ENCODE measurements at regions not wholly inside any gene's neighbourhood (a gene's known extent, or its start where the extent isn't known, plus 50 kb on each side); places are given as distances from the start of the nearest gene placed in this dataset.

GRCh38 chr16:65301029-65301428 is 179.2 kb upstream of the CDH11 start:
- TF ChIP-seq POLR2A (IDR thresholded peaks at IDR 0.05; ENCODE audit: low read depth, low read length) (no peak), CTCF (conservative IDR thresholded peaks at IDR 0.05; ENCODE audit: low read depth, low read length) (no peak), RCOR1 (IDR thresholded peaks at IDR 0.05; ENCODE audit: insufficient replicate concordance, low read length) (no peak), CEBPB (IDR thresholded peaks at IDR 0.05; ENCODE audit: low read depth, low read length) (no peak), FOS (IDR thresholded peaks at IDR 0.05; ENCODE audit: low read depth, low read length) (no peak), MXI1 (IDR thresholded peaks at IDR 0.05; ENCODE audit: borderline replicate concordance, low read depth, low read length) (no peak), RAD21 (IDR thresholded peaks at IDR 0.05; ENCODE audit: low read length) (no peak), RFX5 (IDR thresholded peaks at IDR 0.05; ENCODE audit: low read depth, low read length) (no peak), USF2 (IDR thresholded peaks at IDR 0.05; ENCODE audit: low read depth, low read length) (no peak), MAFK (IDR thresholded peaks at IDR 0.05; ENCODE audit: low read depth, low read length) (peak; percentile 73)
